ENCODE measurements at regions not wholly inside any gene's neighbourhood (a gene's known extent, or its start where the extent isn't known, plus 50 kb on each side); places are given as distances from the start of the nearest gene placed in this dataset.

DNA sequence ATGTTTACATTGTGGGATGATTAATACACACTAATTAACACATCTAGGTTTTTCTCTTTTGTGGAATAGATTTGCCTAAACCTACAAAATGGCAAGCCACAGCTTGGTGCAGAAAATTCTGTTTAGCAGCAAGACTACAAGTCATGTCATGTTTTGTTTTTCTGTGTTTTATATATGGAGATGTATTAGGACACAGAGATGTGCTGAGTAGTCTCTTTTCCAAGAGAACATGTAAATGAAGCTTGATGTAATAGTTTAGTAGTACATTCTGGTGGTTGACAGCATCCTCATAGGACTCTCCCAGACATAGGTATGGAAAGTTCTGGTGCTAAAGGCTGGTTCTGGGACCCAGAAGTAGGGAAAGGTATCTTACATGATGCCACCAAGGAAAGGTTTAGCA lies 1345.4 kb downstream of the CDH11 start:
- Histone ChIP-seq H4K20me1 (ENCODE audit: control insufficient read depth, insufficient read depth, insufficient read length) (no peaks in the 10 kb centered on the region), H3T11ph (ENCODE audit: low read length) (no peak overlapping the region), H3K27me3 (ENCODE audit: insufficient read depth, low read length) (no peaks in the 10 kb centered on the region)

More for the DNA sequence above, 1345.4 kb downstream of the CDH11 start:
- DNase-seq: no peak
- Histone ChIP-seq H3K79me2 (ENCODE audit: insufficient read depth, low read length) (no peaks in the 10 kb centered on the region), H2BK120ac (ENCODE audit: low read depth, low read length, poor library complexity, severe bottlenecking) (no peak overlapping the region), H3K56ac (ENCODE audit: insufficient read length, low read depth, low read length) (no peak overlapping the region), H4K91ac (ENCODE audit: insufficient read length, low read depth, low read length) (no peak overlapping the region), H3K4me2 (ENCODE audit: insufficient read depth, insufficient read length, low read length) (no peak overlapping the region), H3K18ac (ENCODE audit: insufficient read length, low read depth, low read length) (no peak overlapping the region), H2BK15ac (ENCODE audit: low read depth, low read length) (no peak overlapping the region), H2AFZ (ENCODE audit: low read length) (no peak overlapping the region), H3K4me1 (ENCODE audit: insufficient read depth, low read length) (no peaks in the 10 kb centered on the region), H4K5ac (ENCODE audit: insufficient read length, low read depth, low read length) (no peak overlapping the region), H3K9ac (ENCODE audit: extremely low read depth, insufficient read length, low read length) (no peak overlapping the region), H3K79me1 (ENCODE audit: insufficient read depth, low read depth, low read length, poor library complexity, severe bottlenecking) (no peaks in the 10 kb centered on the region), H2BK12ac (ENCODE audit: insufficient read length, low read depth, low read length) (no peak overlapping the region), H4K8ac (replicated peaks; ENCODE audit: insufficient read length, low read depth, low read length) (no peak overlapping the region), H3K23ac (ENCODE audit: insufficient read length, low read depth, low read length) (no peak overlapping the region), H3K23me2 (ENCODE audit: insufficient read length, low read depth, low read length, poor library complexity, severe bottlenecking) (no peaks in the 10 kb centered on the region), H3K4ac (ENCODE audit: low read depth, low read length) (no peak overlapping the region), H2BK20ac (ENCODE audit: low read depth, low read length, poor library complexity, severe bottlenecking) (no peak overlapping the region), H3K9me3 (ENCODE audit: control insufficient read depth, low read depth, low read length) (no peaks in the 10 kb centered on the region), H2AK5ac (ENCODE audit: insufficient read length, low read length) (no peak overlapping the region), H3K14ac (ENCODE audit: insufficient read depth, low read length) (no peak overlapping the region), H2BK5ac (ENCODE audit: insufficient read length, low read length) (no peak overlapping the region), H3K27ac (ENCODE audit: insufficient read length, low read depth, low read length) (no peak overlapping the region)
- H3K36me3 Mint-ChIP-seq (ENCODE audit: insufficient read depth in 1 of 3, low read depth in 3 of 3): peaks cover 0 to 3% (median 1%) of the 10 kb centered on the region in 3 experiments; a peak in 4 of 7 replicates
- H3K27ac Mint-ChIP-seq: no peak overlapping the region
- H3K9me3 Mint-ChIP-seq: peaks cover 0 to 5% of the 10 kb centered on the region in 2 experiments; a peak in 3 of 5 replicates
- TF ChIP-seq CTCF (conservative IDR thresholded peaks at IDR 0.05): no peak
- no peaks in the 10 kb centered on the region for H3K27me3 Mint-ChIP-seq (ENCODE audit: low read depth)
- H3K4me1 Mint-ChIP-seq: peaks cover 0 to 2% of the 10 kb centered on the region in 2 experiments; a peak in 1 of 4 replicates
- no peak overlapping the region for H3K4me3 Mint-ChIP-seq

Data from H9 (cell line).